ENCODE measurements at regions not wholly inside any gene's neighbourhood (a gene's known extent, or its start where the extent isn't known, plus 50 kb on each side); places are given as distances from the start of the nearest gene placed in this dataset.

DNA sequence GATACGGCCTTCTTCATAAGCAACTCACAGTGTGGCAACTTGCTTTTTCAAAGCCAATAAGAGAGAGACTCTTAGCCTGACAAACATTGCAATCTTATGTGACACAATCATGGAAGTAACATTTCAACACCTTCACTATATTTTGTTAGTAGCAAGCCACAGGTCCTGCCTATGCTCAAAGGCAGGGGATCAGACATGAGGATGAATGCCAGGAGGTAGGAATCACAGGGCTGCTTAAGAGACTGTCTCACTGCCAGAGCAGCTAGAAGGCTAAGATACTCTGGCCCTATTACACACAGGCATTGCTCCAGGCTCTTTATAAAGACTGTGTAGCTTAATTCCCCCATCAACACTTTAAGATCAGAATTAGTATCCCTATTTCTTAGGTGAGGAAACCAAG lies 236.2 kb upstream of the KAZN start:
- H3K9ac ChIP-seq (ENCODE audit: control insufficient read depth, extremely low read depth, insufficient read depth, low read length) = no peak overlapping the region
- H3K27ac ChIP-seq (ENCODE audit: control insufficient read depth, insufficient read depth, low read length) = no peak overlapping the region
- no peaks in the 10 kb centered on the region for H3K9me3 ChIP-seq (ENCODE audit: control insufficient read depth, low read depth, low read length)
- no peaks in the 10 kb centered on the region for H3K9me1 ChIP-seq (ENCODE audit: control insufficient read depth, extremely low read depth, insufficient read depth, low read length)
- no peaks in the 10 kb centered on the region for H3K36me3 ChIP-seq (ENCODE audit: control insufficient read depth in 2 of 2, extremely low read depth in 1 of 2, insufficient read depth in 2 of 2, low read length in 2 of 2)
- H3K27me3 ChIP-seq (ENCODE audit: control insufficient read depth, extremely low read depth, insufficient read depth, low read length) = no peaks in the 10 kb centered on the region
- no peaks in the 10 kb centered on the region for H4K20me1 ChIP-seq (ENCODE audit: control insufficient read depth, extremely low read depth, insufficient read depth, low read length)
- no peak overlapping the region for H3K4me2 ChIP-seq (ENCODE audit: control insufficient read depth, extremely low read depth, insufficient read depth, low read depth, low read length)
- TF ChIP-seq, protein P1, sequence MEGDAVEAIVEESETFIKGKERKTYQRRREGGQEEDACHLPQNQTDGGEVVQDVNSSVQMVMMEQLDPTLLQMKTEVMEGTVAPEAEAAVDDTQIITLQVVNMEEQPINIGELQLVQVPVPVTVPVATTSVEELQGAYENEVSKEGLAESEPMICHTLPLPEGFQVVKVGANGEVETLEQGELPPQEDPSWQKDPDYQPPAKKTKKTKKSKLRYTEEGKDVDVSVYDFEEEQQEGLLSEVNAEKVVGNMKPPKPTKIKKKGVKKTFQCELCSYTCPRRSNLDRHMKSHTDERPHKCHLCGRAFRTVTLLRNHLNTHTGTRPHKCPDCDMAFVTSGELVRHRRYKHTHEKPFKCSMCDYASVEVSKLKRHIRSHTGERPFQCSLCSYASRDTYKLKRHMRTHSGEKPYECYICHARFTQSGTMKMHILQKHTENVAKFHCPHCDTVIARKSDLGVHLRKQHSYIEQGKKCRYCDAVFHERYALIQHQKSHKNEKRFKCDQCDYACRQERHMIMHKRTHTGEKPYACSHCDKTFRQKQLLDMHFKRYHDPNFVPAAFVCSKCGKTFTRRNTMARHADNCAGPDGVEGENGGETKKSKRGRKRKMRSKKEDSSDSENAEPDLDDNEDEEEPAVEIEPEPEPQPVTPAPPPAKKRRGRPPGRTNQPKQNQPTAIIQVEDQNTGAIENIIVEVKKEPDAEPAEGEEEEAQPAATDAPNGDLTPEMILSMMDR (optimal IDR thresholded peaks at IDR 0.05 in 1 of 3, IDR thresholded peaks at IDR 0.05 in 1 of 3, conservative IDR thresholded peaks at IDR 0.05 in 1 of 3; ENCODE audit: extremely low read depth in 1 of 3, insufficient read depth in 2 of 3, low read length in 3 of 3) = no peak
- TF ChIP-seq EZH2 (IDR thresholded peaks at IDR 0.05; ENCODE audit: low read length) = no peak
- H3K4me3 ChIP-seq (ENCODE audit: control insufficient read depth in 2 of 3, extremely low read depth in 1 of 3, insufficient read depth in 2 of 3, low read depth in 1 of 3, low read length in 3 of 3) = no peak overlapping the region
- peaks cover 2% of the 10 kb centered on the region for H3K4me1 ChIP-seq (ENCODE audit: control insufficient read depth, extremely low read depth, insufficient read depth, low read length)
- DNase-seq (ENCODE audit: low read depth, low spot score) (no peak), FAIRE-seq (peak; percentile 23)
- H2AFZ ChIP-seq (ENCODE audit: control insufficient read depth, low read length) = no peak overlapping the region
- dilution Hi-C loops (cut with MboI; ENCODE audit: extremely low pct_ligation_motif_present, low sequenced_read_pairs) = no loop called here
- H3K79me2 ChIP-seq (ENCODE audit: control insufficient read depth, insufficient read depth, low read length) = no peaks in the 10 kb centered on the region

DNA sequence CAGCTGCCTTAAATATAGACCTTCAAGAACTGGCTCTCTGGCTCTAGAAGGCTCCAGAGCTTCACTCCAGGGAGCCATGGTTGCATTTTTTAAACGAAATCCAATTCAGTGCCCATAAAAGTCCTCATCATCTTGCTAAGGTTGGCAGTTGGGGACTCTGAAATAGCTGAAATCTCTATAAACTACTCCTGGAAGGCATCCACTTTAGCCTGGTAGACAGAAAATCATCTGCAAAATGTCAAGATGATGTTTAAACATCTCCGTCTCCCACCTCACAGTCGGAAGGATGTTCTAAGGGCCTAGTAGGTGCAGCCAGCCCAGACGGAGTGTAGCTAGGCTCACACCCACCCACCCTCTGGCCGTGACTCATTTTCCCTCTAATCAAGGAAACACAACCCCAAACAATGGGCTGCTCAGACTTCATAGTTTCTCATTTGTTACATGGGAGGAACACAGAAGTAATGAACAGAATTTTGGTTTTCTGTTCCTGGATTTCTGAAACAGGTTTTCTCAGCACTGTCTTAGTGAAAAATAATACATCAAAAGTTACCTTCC lies 235.4 kb upstream of the KAZN start:
- H2AFZ ChIP-seq (ENCODE audit: control insufficient read depth, low read length) = no peak overlapping the region
- dilution Hi-C loops (cut with MboI; ENCODE audit: extremely low pct_ligation_motif_present, low sequenced_read_pairs) = no loop called here
- H3K9me3 ChIP-seq (ENCODE audit: control insufficient read depth, low read depth, low read length) = no peaks in the 10 kb centered on the region
- FAIRE-seq = no peak
- no peak for DNase-seq (ENCODE audit: low read depth, low spot score)
- no peaks in the 10 kb centered on the region for H4K20me1 ChIP-seq (ENCODE audit: control insufficient read depth, extremely low read depth, insufficient read depth, low read length)
- H3K9me1 ChIP-seq (ENCODE audit: control insufficient read depth, extremely low read depth, insufficient read depth, low read length) = no peaks in the 10 kb centered on the region
- peaks cover 2% of the 10 kb centered on the region for H3K4me1 ChIP-seq (ENCODE audit: control insufficient read depth, extremely low read depth, insufficient read depth, low read length)
- no peak overlapping the region for H3K27ac ChIP-seq (ENCODE audit: control insufficient read depth, insufficient read depth, low read length)
- H3K27me3 ChIP-seq (ENCODE audit: control insufficient read depth, extremely low read depth, insufficient read depth, low read length) = peaks cover 4% of the 10 kb centered on the region
- H3K4me3 ChIP-seq (ENCODE audit: control insufficient read depth in 2 of 3, extremely low read depth in 1 of 3, insufficient read depth in 2 of 3, low read depth in 1 of 3, low read length in 3 of 3) = no peak overlapping the region
- no peak overlapping the region for H3K4me2 ChIP-seq (ENCODE audit: control insufficient read depth, extremely low read depth, insufficient read depth, low read depth, low read length)
- no peak overlapping the region for H3K9ac ChIP-seq (ENCODE audit: control insufficient read depth, extremely low read depth, insufficient read depth, low read length)
- H3K36me3 ChIP-seq (ENCODE audit: control insufficient read depth in 2 of 2, extremely low read depth in 1 of 2, insufficient read depth in 2 of 2, low read length in 2 of 2) = no peaks in the 10 kb centered on the region
- H3K79me2 ChIP-seq (ENCODE audit: control insufficient read depth, insufficient read depth, low read length) = no peaks in the 10 kb centered on the region
- TF ChIP-seq EZH2 (IDR thresholded peaks at IDR 0.05; ENCODE audit: low read length) = no peak
- TF ChIP-seq, protein P1 (optimal IDR thresholded peaks at IDR 0.05 in 1 of 3, IDR thresholded peaks at IDR 0.05 in 1 of 3, conservative IDR thresholded peaks at IDR 0.05 in 1 of 3; ENCODE audit: extremely low read depth in 1 of 3, insufficient read depth in 2 of 3, low read length in 3 of 3) = no peak
